ENCODE measurements at regions not wholly inside any gene's neighbourhood (a gene's known extent, or its start where the extent isn't known, plus 50 kb on each side); places are given as distances from the start of the nearest gene placed in this dataset.

GRCh38 chr12:124505001-124505818, 62.2 kb downstream of the NCOR2 start:
- no peaks in the 10 kb centered on the region for H3K36me3 ChIP-seq
- no peak overlapping the region for H3K4me3 ChIP-seq
- TF ChIP-seq CTCF (IDR thresholded peaks at IDR 0.05) = no peak
- peaks cover 0 to 92% of the 10 kb centered on the region in 2 donors for H3K4me1 ChIP-seq
- peak overlapping the region; percentile 81 to 83 for H3K27ac ChIP-seq
- H3K27me3 ChIP-seq = no peaks in the 10 kb centered on the region
- no peaks in the 10 kb centered on the region for H3K9me3 ChIP-seq
- no peak for DNase-seq (ENCODE audit: low spot score)

GRCh38 chr12:124504273-124505000, 63.0 kb downstream of the NCOR2 start:
- no peak overlapping the region for H3K4me3 ChIP-seq
- H3K27ac ChIP-seq = peak overlapping the region; percentile 1 to 6
- no peaks in the 10 kb centered on the region for H3K9me3 ChIP-seq
- H3K27me3 ChIP-seq = no peaks in the 10 kb centered on the region
- no peak for TF ChIP-seq CTCF (IDR thresholded peaks at IDR 0.05)
- DNase-seq (ENCODE audit: low spot score) = no peak
- H3K36me3 ChIP-seq = no peaks in the 10 kb centered on the region
- H3K4me1 ChIP-seq = peaks cover 0 to 92% of the 10 kb centered on the region in 2 donors

- no peak for TF ChIP-seq CTCF (IDR thresholded peaks at IDR 0.05)
- Histone ChIP-seq H3K36me3 (no peaks in the 10 kb centered on the region), H3K4me1 (peaks cover 0 to 92% of the 10 kb centered on the region in 2 donors), H3K27ac (no peak overlapping the region), H3K4me3 (no peak overlapping the region), H3K27me3 (no peaks in the 10 kb centered on the region), H3K9me3 (no peaks in the 10 kb centered on the region)
- DNase-seq (ENCODE audit: low spot score) = no peak
These were observed 64.1 kb downstream of the NCOR2 start for GRCh38 chr12:124503305-124503704.

- no peak overlapping the region for H3K4me3 ChIP-seq
- H3K27me3 ChIP-seq = no peaks in the 10 kb centered on the region
- H3K9me3 ChIP-seq = no peaks in the 10 kb centered on the region
- peaks cover 0 to 92% of the 10 kb centered on the region in 2 donors for H3K4me1 ChIP-seq
- peak overlapping the region in 1 of 2 donors; percentile 66 for H3K27ac ChIP-seq
- TF ChIP-seq CTCF (IDR thresholded peaks at IDR 0.05) = no peak
- DNase-seq (ENCODE audit: low spot score) = no peak
- H3K36me3 ChIP-seq = no peaks in the 10 kb centered on the region
These were observed 65.0 kb downstream of the NCOR2 start for GRCh38 chr12:124502379-124502778.

- no peaks in the 10 kb centered on the region for H3K27me3 ChIP-seq
- no peaks in the 10 kb centered on the region for H3K9me3 ChIP-seq
- peaks cover 0 to 92% of the 10 kb centered on the region in 2 donors for H3K4me1 ChIP-seq
- H3K36me3 ChIP-seq = no peaks in the 10 kb centered on the region
- no peak for DNase-seq (ENCODE audit: low spot score)
- TF ChIP-seq CTCF (IDR thresholded peaks at IDR 0.05) = no peak
- H3K4me3 ChIP-seq = no peak overlapping the region
- peak overlapping the region in 1 of 2 donors; percentile 66 for H3K27ac ChIP-seq
These were observed 65.6 kb downstream of the NCOR2 start for GRCh38 chr12:124501827-124502226.

All from right atrium auricular region (tissue), 2 donors.